Astrocyte (in vitro differentiated cells and primary cell): ENCODE measurements at regions not wholly inside any gene's neighbourhood (a gene's known extent, or its start where the extent isn't known, plus 50 kb on each side); places are given as distances from the start of the nearest gene placed in this dataset.

Experiments
- DNase-seq: peaks from one replicate; pipeline ENCODE4 v3.0.0-alpha.2; 2010; ENCODE audit warnings: low read depth
- FAIRE-seq: peaks from 2 replicates; lab custom pipeline; 2011; peaks lifted over from hg19 to GRCh38; lab: Jason Lieb, UNC
- H2AFZ ChIP-seq: 2 replicates; pipeline ENCODE4 v1.6.0; 2012; ENCODE audit warnings: low read depth, low read length, inconsistent platforms
- H3K27ac ChIP-seq: 2 replicates; pipeline ENCODE4 v1.5.1; 2011; ENCODE audit warnings: low read depth, low read length, inconsistent platforms
- H3K27me3 ChIP-seq: 2 replicates; pipeline ENCODE4 v1.6.0; 2011; ENCODE audit warnings: low read length, inconsistent platforms; ENCODE audit not compliant: insufficient read depth
- H3K36me3 ChIP-seq: 2 replicates; pipeline ENCODE4 v1.5.1; 2011; ENCODE audit warnings: low read length, inconsistent platforms; ENCODE audit not compliant: insufficient read depth
- H3K4me1 ChIP-seq: 2 replicates; pipeline ENCODE4 v1.5.1; 2011; ENCODE audit warnings: low read length, inconsistent platforms; ENCODE audit not compliant: insufficient read depth
- H3K4me2 ChIP-seq: 2 replicates; pipeline ENCODE4 v1.6.0; 2012; ENCODE audit warnings: low read length, inconsistent platforms
- H3K4me3 ChIP-seq: 2 replicates; pipeline ENCODE4 v1.5.1; 2011; ENCODE audit warnings: low read depth, mild to moderate bottlenecking, low read length, inconsistent platforms; ENCODE audit not compliant: insufficient read depth
- H3K79me2 ChIP-seq: 2 replicates; pipeline ENCODE4 v1.6.0; 2012; ENCODE audit warnings: mild to moderate bottlenecking, low read length, inconsistent platforms; ENCODE audit not compliant: insufficient read depth
- H3K9ac ChIP-seq: 2 replicates; pipeline ENCODE4 v1.6.0; 2012; ENCODE audit warnings: mild to moderate bottlenecking, low read length, inconsistent platforms
- H3K9me3 ChIP-seq: 2 replicates; pipeline ENCODE4 v1.5.1; 2012; ENCODE audit warnings: low read depth, mild to moderate bottlenecking, low read length, inconsistent platforms; ENCODE audit not compliant: insufficient read depth
- H4K20me1 ChIP-seq: 2 replicates; pipeline ENCODE4 v1.6.0; 2012; ENCODE audit warnings: low read length, inconsistent platforms; ENCODE audit not compliant: insufficient read depth
- H3K27ac Mint-ChIP-seq: one replicate; pipeline ENCODE4 v1.8.0; 2021; ENCODE audit warnings: mild to moderate bottlenecking, mixed read lengths; ENCODE audit not compliant: unreplicated experiment
- H3K27me3 Mint-ChIP-seq: one replicate; pipeline ENCODE4 v1.8.0; 2021; ENCODE audit warnings: low read depth, mixed read lengths; ENCODE audit not compliant: unreplicated experiment
- H3K36me3 Mint-ChIP-seq: one replicate; pipeline ENCODE4 v1.8.0; 2021; ENCODE audit warnings: low read depth, mixed read lengths; ENCODE audit not compliant: unreplicated experiment
- H3K4me1 Mint-ChIP-seq: one replicate; pipeline ENCODE4 v1.8.0; 2021; ENCODE audit warnings: low read depth, mixed read lengths; ENCODE audit not compliant: unreplicated experiment
- H3K4me3 Mint-ChIP-seq: one replicate; pipeline ENCODE4 v1.8.0; 2021; ENCODE audit warnings: mild to moderate bottlenecking, moderate library complexity, mixed read lengths; ENCODE audit not compliant: unreplicated experiment
- H3K9me3 Mint-ChIP-seq: one replicate; pipeline ENCODE4 v1.8.0; 2021; ENCODE audit warnings: mild to moderate bottlenecking, mixed read lengths; ENCODE audit not compliant: unreplicated experiment
- CTCF ChIP-seq: IDR thresholded peaks from 2 replicates; pipeline ENCODE4 v1.5.1; 2011; ENCODE audit warnings: low read depth, mild to moderate bottlenecking, inconsistent platforms, low read length, moderate library complexity; ENCODE audit not compliant: insufficient read depth
- EZH2 ChIP-seq: IDR thresholded peaks from 2 replicates; pipeline ENCODE4 v1.6.1; 2012; ENCODE audit warnings: mild to moderate bottlenecking, low read length, inconsistent platforms; ENCODE audit not compliant: insufficient read depth

- Histone ChIP-seq H3K4me2 (no peak overlapping the region), H3K9ac (no peak overlapping the region), H3K9me3 (no peaks in the 10 kb centered on the region), H3K36me3 (no peaks in the 10 kb centered on the region), H3K4me1 (peaks cover 22% of the 10 kb centered on the region), H2AFZ (no peak overlapping the region), H3K79me2 (no peaks in the 10 kb centered on the region), H3K4me3 (no peak overlapping the region), H4K20me1 (no peaks in the 10 kb centered on the region), H3K27ac (no peak overlapping the region), H3K27me3 (no peaks in the 10 kb centered on the region)
- peaks cover 2% of the 10 kb centered on the region for H3K36me3 Mint-ChIP-seq
- TF ChIP-seq EZH2, result no peak
- no peak for TF ChIP-seq CTCF
- H3K9me3 Mint-ChIP-seq, result no peaks in the 10 kb centered on the region
- H3K4me1 Mint-ChIP-seq, result peaks cover 17% of the 10 kb centered on the region
- FAIRE-seq (no peak), DNase-seq (no peak)
- no peak overlapping the region for H3K4me3 Mint-ChIP-seq
- H3K27me3 Mint-ChIP-seq, result no peaks in the 10 kb centered on the region
- H3K27ac Mint-ChIP-seq, result no peak overlapping the region
Measured at GRCh38 chr1:173407846-173408245, 69.3 kb upstream of the PRDX6 start.

- peaks cover 22% of the 10 kb centered on the region for H3K4me1 ChIP-seq
- Mint-ChIP-seq H3K36me3 (peaks cover 2% of the 10 kb centered on the region), H3K27me3 (no peaks in the 10 kb centered on the region), H3K27ac (no peak overlapping the region), H3K4me3 (no peak overlapping the region), H3K4me1 (peaks cover 22% of the 10 kb centered on the region), H3K9me3 (no peaks in the 10 kb centered on the region)
- no peaks in the 10 kb centered on the region for H3K36me3 ChIP-seq
- TF ChIP-seq CTCF (peak; percentile 3), EZH2 (no peak)
- H3K9me3 ChIP-seq, result no peaks in the 10 kb centered on the region
- no peaks in the 10 kb centered on the region for H3K79me2 ChIP-seq
- no peak overlapping the region for H3K27ac ChIP-seq
- no peak overlapping the region for H2AFZ ChIP-seq
- no peak overlapping the region for H3K9ac ChIP-seq
- H3K4me3 ChIP-seq, result no peak overlapping the region
- no peaks in the 10 kb centered on the region for H3K27me3 ChIP-seq
- FAIRE-seq (no peak), DNase-seq (peak; percentile 27)
- peak overlapping the region; percentile 26 for H3K4me2 ChIP-seq
- no peaks in the 10 kb centered on the region for H4K20me1 ChIP-seq
Measured at GRCh38 chr1:173408886-173409285, 68.2 kb upstream of the PRDX6 start.

GRCh38 chr1:173409613-173410012, 67.5 kb upstream of the PRDX6 start:
- Mint-ChIP-seq H3K27me3 (no peaks in the 10 kb centered on the region), H3K4me3 (no peak overlapping the region), H3K36me3 (peaks cover 2% of the 10 kb centered on the region), H3K4me1 (peaks cover 22% of the 10 kb centered on the region), H3K27ac (no peak overlapping the region), H3K9me3 (no peaks in the 10 kb centered on the region)
- Histone ChIP-seq H3K79me2 (no peaks in the 10 kb centered on the region), H3K9ac (no peak overlapping the region), H3K4me1 (peaks cover 22% of the 10 kb centered on the region), H3K4me2 (peak overlapping the region; percentile 3), H3K4me3 (no peak overlapping the region), H3K27me3 (no peaks in the 10 kb centered on the region), H3K27ac (no peak overlapping the region), H3K9me3 (no peaks in the 10 kb centered on the region), H4K20me1 (no peaks in the 10 kb centered on the region), H3K36me3 (no peaks in the 10 kb centered on the region), H2AFZ (no peak overlapping the region)
- FAIRE-seq (no peak), DNase-seq (peak; percentile 94)
- TF ChIP-seq CTCF (no peak), EZH2 (no peak)
